Caco-2 (cell line): ENCODE measurements at regions not wholly inside any gene's neighbourhood (a gene's known extent, or its start where the extent isn't known, plus 50 kb on each side); places are given as distances from the start of the nearest gene placed in this dataset.
"Not testable (repeated sequence)": the region's sequence is repeated elsewhere in the genome, so short reads cannot be mapped to it uniquely, and the experiment has no call there.

Source experiments
- BruUV-seq: library from RNA; stranded (reverse); fragments of 400-500 nt; replicated peaks from 2 replicates; lab custom pipeline; 2021; lab: Mats Ljungman, UMichigan
- CTCF ChIA-PET: fragments of 300-600 bp; sonication (Branson Sonifier 250); formaldehyde crosslinking; loops from one replicate; lab custom pipeline; 2022; ENCODE audit warnings: antibody characterized with exemption; lab: Charles Lee
- POLR2A ChIA-PET: fragments of 300-600 bp; sonication (Branson Sonifier 250); formaldehyde crosslinking; loops from one replicate; lab custom pipeline; 2022; ENCODE audit warnings: antibody characterized with exemption; lab: Charles Lee
- DNase-seq, 2 experiments: peaks; one replicate each; pipeline versions ENCODE4 v3.0.0 to v3.0.0-alpha.2; 2020 to 2022
- H3K27me3 ChIP-seq: replicated peaks from 2 replicates; pipeline ENCODE4 v1.6.0; 2011; ENCODE audit warnings: low read length; ENCODE audit not compliant: control insufficient read depth, insufficient read depth
- H3K36me3 ChIP-seq: 2 replicates; pipeline ENCODE4 v1.5.1; 2011; ENCODE audit warnings: low read length; ENCODE audit not compliant: control insufficient read depth, insufficient read depth
- H3K4me1 ChIP-seq: fragments of 250-450 bp; sonication (Bioruptor Pico); 2 replicates; pipeline ENCODE4 v1.5.1; 2020; ENCODE audit warnings: mild to moderate bottlenecking
- H3K4me3 ChIP-seq: 2 replicates; pipeline ENCODE4 v1.5.1; 2011; ENCODE audit warnings: low read depth, mild to moderate bottlenecking, control low read depth, low read length
- H3K9me3 ChIP-seq: fragments of 250-450 bp; sonication (Bioruptor Pico); 2 replicates; pipeline ENCODE4 v1.5.1; 2020; ENCODE audit warnings: mild to moderate bottlenecking, moderate library complexity
- H3K27ac Mint-ChIP-seq: one replicate; pipeline ENCODE4 v1.8.0; 2022; ENCODE audit warnings: mixed read lengths; ENCODE audit not compliant: unreplicated experiment
- H3K27me3 Mint-ChIP-seq: one replicate; pipeline ENCODE4 v1.8.0; 2022; ENCODE audit warnings: mixed read lengths; ENCODE audit not compliant: insufficient read depth, unreplicated experiment
- H3K36me3 Mint-ChIP-seq: one replicate; pipeline ENCODE4 v1.8.0; 2022; ENCODE audit warnings: mild to moderate bottlenecking, mixed read lengths; ENCODE audit not compliant: insufficient read depth, unreplicated experiment
- H3K4me1 Mint-ChIP-seq: one replicate; pipeline ENCODE4 v1.8.0; 2022; ENCODE audit warnings: low read depth, mixed read lengths; ENCODE audit not compliant: unreplicated experiment
- H3K4me3 Mint-ChIP-seq: one replicate; pipeline ENCODE4 v1.8.0; 2022; ENCODE audit warnings: mild to moderate bottlenecking, moderate library complexity, mixed read lengths; ENCODE audit not compliant: unreplicated experiment
- H3K9me3 Mint-ChIP-seq: one replicate; pipeline ENCODE4 v1.8.0; 2022; ENCODE audit warnings: mixed read lengths; ENCODE audit not compliant: unreplicated experiment
- CTCF ChIP-seq, 2 experiments: fragments of 200-600 bp in 1 of 2; IDR thresholded peaks; 1 replicate in 1 of 2; 2 replicates in 1 of 2; pipeline versions ENCODE4 v1.5.1 to v1.8.0; 2011 to 2022; ENCODE audit warnings: antibody characterized with exemption in 1 of 2, control low read depth in 1 of 2, inconsistent platforms in 1 of 2, low read depth in 1 of 2, low read length in 1 of 2, mild to moderate bottlenecking in 1 of 2, moderate library complexity in 1 of 2; ENCODE audit not compliant: insufficient read depth in 1 of 2, severe bottlenecking in 1 of 2, unreplicated experiment in 1 of 2
- intact Hi-C: fragments of 100-400 bp; cut with micrococcal nuclease; formaldehyde crosslinking; loops from one replicate; pipeline ENCODE4 v1.10.0; 2022; ENCODE audit not compliant: unreplicated experiment

- Mint-ChIP-seq H3K4me3 (no peak overlapping the region), H3K27ac (peak overlapping the region; percentile 18), H3K27me3 (no peaks in the 10 kb centered on the region), H3K9me3 (no peaks in the 10 kb centered on the region), H3K4me1 (peaks cover 21% of the 10 kb centered on the region), H3K36me3 (no peaks in the 10 kb centered on the region)
- Histone ChIP-seq H3K4me1 (peaks cover 9% of the 10 kb centered on the region; the same call in 1 of the 2 replicates), H3K36me3 (no peaks in the 10 kb centered on the region), H3K27me3 (no peaks in the 10 kb centered on the region), H3K4me3 (no peak overlapping the region), H3K9me3 (no peaks in the 10 kb centered on the region)
- ChIA-PET CTCF (no interaction called here), POLR2A (no interaction called here)
- intact Hi-C loops = no loop called here
- no peak for TF ChIP-seq CTCF (IDR thresholded peaks at IDR 0.05; ENCODE audit: insufficient read depth in 1 of 2, low read depth in 1 of 2, low read length in 1 of 2, severe bottlenecking in 1 of 2, unreplicated experiment in 1 of 2)
- no peak for DNase-seq
- BruUV-seq = no TSS peak
These were observed 139.3 kb upstream of the NFIA start for GRCh38 chr1:60942896-60943638.

GRCh38 chr1:60942291-60942690 is 140.1 kb upstream of the NFIA start:
- no TSS peak for BruUV-seq
- ChIA-PET POLR2A (no interaction called here), CTCF (no interaction called here)

GRCh38 chr1:60940685-60941084 is 141.7 kb upstream of the NFIA start:
- H3K9me3 Mint-ChIP-seq, H3K27me3 ChIP-seq, CTCF ChIA-PET, H3K27ac Mint-ChIP-seq, H3K36me3 Mint-ChIP-seq, H3K4me3 Mint-ChIP-seq, H3K36me3 ChIP-seq, intact Hi-C loops, H3K4me1 ChIP-seq, H3K4me3 ChIP-seq, H3K9me3 ChIP-seq, DNase-seq, H3K27me3 Mint-ChIP-seq, BruUV-seq, POLR2A ChIA-PET: not testable (repeated sequence)
- H3K4me1 Mint-ChIP-seq = peaks cover 21% of the 10 kb centered on the region

More at GRCh38 chr1:60942291-60942690, 140.1 kb upstream of the NFIA start:
- DNase-seq = peak in 1 of 2 experiments; percentile 28
- no peak overlapping the region for H3K27ac Mint-ChIP-seq
- TF ChIP-seq CTCF (IDR thresholded peaks at IDR 0.05; ENCODE audit: insufficient read depth in 1 of 2, low read depth in 1 of 2, low read length in 1 of 2, severe bottlenecking in 1 of 2, unreplicated experiment in 1 of 2) = no peak
- no peak overlapping the region for H3K4me3 ChIP-seq
- intact Hi-C loops = no loop called here
- no peaks in the 10 kb centered on the region for H3K9me3 Mint-ChIP-seq
- peaks cover 2% of the 10 kb centered on the region for H3K27me3 Mint-ChIP-seq
- no peaks in the 10 kb centered on the region for H3K9me3 ChIP-seq
- peak overlapping the region; percentile 24 for H3K4me3 Mint-ChIP-seq
- H3K36me3 Mint-ChIP-seq = no peaks in the 10 kb centered on the region
- no peaks in the 10 kb centered on the region for H3K36me3 ChIP-seq
- H3K27me3 ChIP-seq = no peaks in the 10 kb centered on the region
- H3K4me1 Mint-ChIP-seq = peaks cover 21% of the 10 kb centered on the region
- H3K4me1 ChIP-seq = peaks cover 9% of the 10 kb centered on the region; the same call in 1 of the 2 replicates
